Uterus (tissue), 3 donors: ENCODE measurements at regions not wholly inside any gene's neighbourhood (a gene's known extent, or its start where the extent isn't known, plus 50 kb on each side); places are given as distances from the start of the nearest gene placed in this dataset.

Source experiments
- DNase-seq, 2 donors: peaks; one replicate each; pipeline ENCODE4 v3.0.0-alpha.2; 2019 to 2020
- H3K27ac ChIP-seq, 2 donors: fragments of 200-600 bp; sonication (generic); 1 replicate in 1 of 2; 2 replicates in 1 of 2; pipeline ENCODE4 v1.5.1; 2016 to 2018
- H3K27me3 ChIP-seq, 2 donors: fragments of 200-600 bp; sonication (generic); one replicate each; pipeline ENCODE4 v1.5.1; 2018 to 2019; ENCODE audit warnings: control low read depth in 1 of 2
- H3K36me3 ChIP-seq, 2 donors: fragments of 200-600 bp; sonication (generic); one replicate each; pipeline ENCODE4 v1.5.1; 2019; ENCODE audit warnings: control low read depth in 1 of 2
- H3K4me1 ChIP-seq, 2 donors: fragments of 200-600 bp; sonication (generic); one replicate each; pipeline ENCODE4 v1.5.1; 2018 to 2019; ENCODE audit warnings: control low read depth in 1 of 2
- H3K4me3 ChIP-seq, 2 donors: fragments of 200-600 bp; sonication (generic); 1 replicate in 1 of 2; 2 replicates in 1 of 2; pipeline ENCODE4 v1.5.1; 2018 to 2019; ENCODE audit warnings: mild to moderate bottlenecking in 1 of 2
- H3K9me3 ChIP-seq, 2 donors: fragments of 200-600 bp; sonication (generic); one replicate each; pipeline ENCODE4 v1.5.1; 2019; ENCODE audit warnings: control low read depth in 1 of 2
- CTCF ChIP-seq, 4 experiments: fragments of 200-600 bp in 2 of 4; fragments of 450-650 bp in 2 of 4; sonication (generic) in 2 of 4; IDR thresholded peaks; one replicate each; pipeline ENCODE4 v1.5.1; 2016 to 2019; ENCODE audit warnings: antibody characterized with exemption in 4 of 4, mild to moderate bottlenecking in 2 of 4, moderate library complexity in 1 of 4
- POLR2A ChIP-seq, 2 donors: fragments of 450-650 bp; IDR thresholded peaks; one replicate each; pipeline ENCODE4 v1.6.1; 2016; ENCODE audit warnings: antibody characterized with exemption in 2 of 2, mild to moderate bottlenecking in 1 of 2, moderate library complexity in 1 of 2
- intact Hi-C: fragments of 100-400 bp; cut with DNase I; formaldehyde crosslinking; loops from one replicate; pipeline ENCODE4 v1.15.1; 2023; ENCODE audit warnings: low total_unique reads
- donor health status: DM: yes; HTN: yes; CAD: no.

- H3K27ac ChIP-seq, result no peak overlapping the region
- H3K4me1 ChIP-seq, result no peaks in the 10 kb centered on the region
- DNase-seq, result no peak
- no peaks in the 10 kb centered on the region for H3K9me3 ChIP-seq
- no peak for TF ChIP-seq CTCF (IDR thresholded peaks at IDR 0.05)
- no peak for TF ChIP-seq POLR2A (IDR thresholded peaks at IDR 0.05)
- intact Hi-C loops, result no loop called here
- no peaks in the 10 kb centered on the region for H3K27me3 ChIP-seq
- no peaks in the 10 kb centered on the region for H3K36me3 ChIP-seq
- H3K4me3 ChIP-seq, result no peak overlapping the region
Measured at GRCh38 chr18:43868497-43868995, 591.3 kb upstream of the SYT4 start.

GRCh38 chr18:43869451-43870008, 592.2 kb upstream of the SYT4 start:
- no peaks in the 10 kb centered on the region for H3K27me3 ChIP-seq
- intact Hi-C loops, result no loop called here
- no peak for DNase-seq
- no peaks in the 10 kb centered on the region for H3K9me3 ChIP-seq
- TF ChIP-seq CTCF (IDR thresholded peaks at IDR 0.05), result no peak
- TF ChIP-seq POLR2A (IDR thresholded peaks at IDR 0.05), result no peak
- peak overlapping the region in 1 of 2 donors; percentile 31 for H3K27ac ChIP-seq
- no peaks in the 10 kb centered on the region for H3K4me1 ChIP-seq
- no peaks in the 10 kb centered on the region for H3K36me3 ChIP-seq
- no peak overlapping the region for H3K4me3 ChIP-seq

GRCh38 chr18:43870626-43871025, 593.3 kb upstream of the SYT4 start:
- DNase-seq, result no peak
- Histone ChIP-seq H3K36me3 (no peaks in the 10 kb centered on the region), H3K4me3 (no peak overlapping the region), H3K27me3 (no peaks in the 10 kb centered on the region), H3K27ac (no peak overlapping the region), H3K9me3 (no peaks in the 10 kb centered on the region), H3K4me1 (no peaks in the 10 kb centered on the region)
- intact Hi-C loops, result no loop called here
- no peak for TF ChIP-seq POLR2A (IDR thresholded peaks at IDR 0.05)
- TF ChIP-seq CTCF (IDR thresholded peaks at IDR 0.05), result no peak

- Histone ChIP-seq H3K4me1 (no peaks in the 10 kb centered on the region), H3K4me3 (no peak overlapping the region), H3K27me3 (no peaks in the 10 kb centered on the region), H3K9me3 (no peaks in the 10 kb centered on the region), H3K27ac (peak overlapping the region; percentile 47 to 49), H3K36me3 (no peaks in the 10 kb centered on the region)
- peak in 1 of 2 donors; percentile 30 for DNase-seq
- intact Hi-C loops, result no loop called here
- no peak for TF ChIP-seq CTCF (IDR thresholded peaks at IDR 0.05)
- no peak for TF ChIP-seq POLR2A (IDR thresholded peaks at IDR 0.05)
Measured at GRCh38 chr18:43875511-43875910, 598.2 kb upstream of the SYT4 start.

- H3K36me3 ChIP-seq, result no peaks in the 10 kb centered on the region
- H3K27me3 ChIP-seq, result no peaks in the 10 kb centered on the region
- no peaks in the 10 kb centered on the region for H3K4me1 ChIP-seq
- intact Hi-C loops, result no loop called here
- H3K27ac ChIP-seq, result peak overlapping the region; percentile 47 to 49
- H3K4me3 ChIP-seq, result no peak overlapping the region
- no peaks in the 10 kb centered on the region for H3K9me3 ChIP-seq
- peak; percentile 17 to 34 for DNase-seq
- TF ChIP-seq CTCF (IDR thresholded peaks at IDR 0.05) (no peak), POLR2A (IDR thresholded peaks at IDR 0.05) (no peak)
Measured at GRCh38 chr18:43876286-43876685, 599.0 kb upstream of the SYT4 start.
